Limb (tissue), 2 donors: ENCODE measurements at regions not wholly inside any gene's neighbourhood (a gene's known extent, or its start where the extent isn't known, plus 50 kb on each side); places are given as distances from the start of the nearest gene placed in this dataset.
"Not testable (repeated sequence)": the region's sequence is repeated elsewhere in the genome, so short reads cannot be mapped to it uniquely, and the experiment has no call there.

ENCODE experiments used
- DNase-seq, 2 donors: peaks; one replicate each; pipeline ENCODE4 v3.0.0-alpha.2; 2016; ENCODE audit errors: extremely low spot score in 2 of 2

- peak in 1 of 2 donors; percentile 4 for DNase-seq
Measured at GRCh38 chr9:75197561-75197960, 109.2 kb downstream of the OSTF1 start.

DNA sequence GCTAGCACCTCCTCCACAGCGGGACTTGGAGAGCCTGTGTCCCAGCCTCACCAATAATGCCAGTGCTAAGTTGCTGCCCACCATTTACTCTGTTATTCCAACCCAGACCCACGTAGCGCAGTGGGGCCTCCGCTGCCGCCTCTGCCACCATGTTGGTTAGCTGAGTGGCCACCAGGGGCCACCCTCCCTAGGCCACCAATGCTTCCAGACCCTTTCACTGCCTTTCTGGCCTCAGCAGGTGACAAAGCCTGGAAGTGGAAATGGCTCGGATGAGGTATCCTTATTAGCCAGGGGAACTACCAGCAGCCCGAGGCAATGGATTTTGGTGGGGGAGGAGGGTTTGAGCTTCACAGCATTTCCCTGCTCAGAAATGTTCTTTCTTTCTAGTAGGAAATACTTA, 110.1 kb downstream of the OSTF1 start:
- no peak for DNase-seq

DNA sequence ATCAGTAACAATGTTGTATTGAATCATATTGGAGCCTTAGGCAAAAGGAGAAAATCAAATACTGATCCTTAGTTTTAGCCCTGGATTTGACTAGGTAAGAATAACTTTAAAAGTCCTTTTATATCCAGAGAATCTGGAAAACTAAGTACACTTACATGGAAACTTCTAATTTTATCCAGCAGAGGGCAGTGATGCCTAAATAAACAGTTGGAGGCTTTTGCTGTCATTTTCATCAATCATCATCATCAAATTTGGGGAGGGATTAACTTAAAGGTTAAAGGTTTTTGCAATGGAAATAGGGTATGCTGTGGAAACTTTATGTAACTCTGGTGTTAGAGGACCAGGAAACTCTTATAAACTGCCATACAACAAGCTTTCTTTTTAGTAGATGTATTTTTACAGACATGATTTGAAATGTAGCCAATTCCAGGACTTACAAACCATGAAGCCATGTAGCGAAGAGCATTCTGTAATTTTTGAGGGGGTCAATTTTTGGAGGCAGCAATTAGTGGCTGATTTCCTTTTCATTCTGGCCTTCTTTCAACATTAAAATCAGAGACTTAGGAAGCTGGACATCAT, 112.7 kb downstream of the OSTF1 start:
- peak in 1 of 2 donors; percentile 49 for DNase-seq

DNA sequence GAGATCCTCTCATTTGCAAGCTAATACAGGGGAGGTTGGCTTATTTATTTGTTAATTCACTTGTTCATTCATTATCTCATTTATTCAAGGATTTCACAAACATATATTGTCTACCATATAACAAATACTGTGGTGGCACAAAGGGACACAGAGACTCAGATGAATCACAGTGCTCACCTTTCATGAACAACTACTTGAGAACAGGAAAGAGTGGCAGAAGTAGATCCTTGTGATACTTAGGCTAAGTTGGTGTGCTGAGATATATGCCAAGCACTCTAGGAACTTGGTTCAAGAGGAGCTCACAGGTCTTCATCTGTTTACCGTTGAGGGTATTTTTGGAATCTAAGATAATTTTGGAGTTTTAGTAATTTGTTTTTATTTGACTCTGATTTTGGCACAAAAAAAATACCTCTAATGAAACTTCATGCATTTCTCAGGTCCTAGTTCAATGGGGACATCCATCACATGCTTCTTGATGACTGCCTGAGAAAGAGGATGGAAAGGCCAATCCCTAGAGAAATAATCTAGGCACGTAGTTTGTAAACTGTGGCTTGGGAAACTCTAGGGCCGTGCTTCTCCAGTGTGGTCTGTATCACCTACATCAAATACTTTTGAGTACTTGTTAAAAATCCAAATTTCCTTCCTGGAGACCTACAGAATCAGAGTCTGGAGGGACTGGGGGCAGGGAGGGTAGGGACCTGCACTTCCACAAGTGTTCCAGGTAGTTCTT, 113.3 kb downstream of the OSTF1 start:
- no peak for DNase-seq

- DNase-seq: not testable (repeated sequence)
Measured at GRCh38 chr9:75207997-75208396, 119.7 kb downstream of the OSTF1 start.

DNA sequence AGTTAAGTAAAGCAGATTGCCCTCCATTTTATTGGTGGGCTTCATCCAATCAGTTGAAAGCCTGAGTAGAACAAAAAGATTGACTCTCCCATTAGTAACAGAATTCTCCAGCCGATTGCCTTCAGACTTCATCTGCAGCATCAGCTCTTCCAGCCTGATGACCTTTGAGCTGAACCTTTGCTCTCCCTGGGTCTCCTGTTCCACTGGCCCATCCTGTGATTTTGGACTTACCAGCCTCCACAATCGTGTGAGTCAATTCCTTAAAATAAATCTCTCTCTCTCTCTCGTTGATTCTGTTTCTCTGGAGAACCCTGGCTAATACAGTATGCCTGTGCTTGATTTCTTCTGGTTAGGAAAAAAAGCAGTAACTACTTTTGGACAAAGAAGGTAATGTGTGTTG, 121.9 kb downstream of the OSTF1 start:
- no peak for DNase-seq

DNA sequence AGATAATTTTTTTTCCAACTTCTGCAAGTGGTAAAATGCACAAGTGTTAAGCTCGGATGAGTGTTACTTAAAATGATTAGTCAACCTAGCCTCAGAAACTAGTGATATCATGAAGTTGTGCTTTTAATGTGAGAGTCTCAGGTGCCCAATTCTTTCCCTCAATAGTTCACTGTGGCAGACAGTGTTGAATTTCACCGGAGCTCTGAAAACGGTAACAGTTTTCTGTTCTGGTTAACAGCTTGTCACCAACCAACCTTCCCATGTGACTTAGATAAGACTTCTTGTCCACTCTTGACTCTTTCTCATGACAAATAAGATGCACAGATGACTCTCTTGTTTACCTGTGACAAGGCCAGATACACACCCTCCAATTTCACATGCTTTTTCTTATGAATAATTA, 125.5 kb downstream of the OSTF1 start:
- no peak for DNase-seq

DNA sequence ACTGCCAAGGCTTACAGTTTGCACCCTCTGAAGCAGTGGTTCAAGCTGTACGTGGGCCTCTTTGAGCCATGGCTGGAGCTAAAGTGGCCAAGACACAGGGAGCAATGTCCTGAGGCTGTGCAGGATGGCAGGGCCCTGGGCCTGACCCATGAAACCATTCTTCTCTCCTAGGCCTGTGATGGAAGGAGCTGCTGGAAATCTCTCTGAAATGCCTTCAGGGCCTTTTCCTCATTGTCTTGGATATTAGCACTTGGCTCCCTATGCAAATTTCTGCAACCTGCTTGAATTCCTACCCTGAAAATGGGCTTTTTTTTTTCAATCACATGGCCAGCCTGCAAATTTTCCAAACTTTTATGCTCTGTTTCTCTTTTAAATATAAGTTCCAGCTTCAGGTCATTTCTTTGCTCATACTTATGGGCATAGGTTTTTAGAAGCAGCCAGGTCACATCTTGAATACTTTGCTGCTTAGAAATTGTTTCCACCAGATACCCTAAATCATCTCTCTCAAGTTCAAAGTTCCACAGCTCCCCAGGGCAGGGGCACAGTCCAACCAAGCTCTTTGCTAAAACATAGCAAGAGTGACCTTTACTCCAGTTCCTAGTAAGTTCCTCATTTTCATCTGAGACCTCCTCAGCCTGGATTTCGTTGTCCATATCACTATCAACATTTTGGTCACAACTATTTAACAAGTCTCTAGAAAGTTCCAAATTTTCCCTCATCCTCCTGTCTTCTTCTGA, 138.3 kb downstream of the OSTF1 start:
- DNase-seq: no peak

- no peak for DNase-seq
Measured at GRCh38 chr9:75228893-75229292, 140.6 kb downstream of the OSTF1 start.

GRCh38 chr9:75229605-75230332, 141.5 kb downstream of the OSTF1 start:
- no peak for DNase-seq

GRCh38 chr9:75230469-75230868, 142.2 kb downstream of the OSTF1 start:
- no peak for DNase-seq

GRCh38 chr9:75231167-75231566, 142.9 kb downstream of the OSTF1 start:
- DNase-seq: no peak

DNA sequence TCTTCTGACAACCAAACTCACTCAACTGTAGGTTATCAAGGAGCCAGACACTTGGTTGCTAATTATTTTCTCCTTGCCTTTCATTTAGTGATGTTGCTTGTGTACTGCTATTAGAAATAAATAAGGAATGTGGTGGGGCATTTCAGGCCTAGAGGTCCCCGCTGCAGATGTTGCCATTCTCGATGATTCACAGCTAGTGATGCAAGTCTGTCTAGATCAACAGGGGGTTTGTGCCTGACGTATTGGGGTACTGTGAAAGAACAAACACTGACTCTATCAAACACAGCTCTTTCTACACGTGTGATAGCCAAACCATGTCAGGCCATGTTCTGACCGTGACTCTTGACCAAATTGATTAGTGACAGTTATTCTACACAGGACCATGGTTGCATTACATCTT, 144.7 kb downstream of the OSTF1 start:
- DNase-seq: no peak

- DNase-seq: no peak
Measured at GRCh38 chr9:75235632-75236031, 147.3 kb downstream of the OSTF1 start.

DNA sequence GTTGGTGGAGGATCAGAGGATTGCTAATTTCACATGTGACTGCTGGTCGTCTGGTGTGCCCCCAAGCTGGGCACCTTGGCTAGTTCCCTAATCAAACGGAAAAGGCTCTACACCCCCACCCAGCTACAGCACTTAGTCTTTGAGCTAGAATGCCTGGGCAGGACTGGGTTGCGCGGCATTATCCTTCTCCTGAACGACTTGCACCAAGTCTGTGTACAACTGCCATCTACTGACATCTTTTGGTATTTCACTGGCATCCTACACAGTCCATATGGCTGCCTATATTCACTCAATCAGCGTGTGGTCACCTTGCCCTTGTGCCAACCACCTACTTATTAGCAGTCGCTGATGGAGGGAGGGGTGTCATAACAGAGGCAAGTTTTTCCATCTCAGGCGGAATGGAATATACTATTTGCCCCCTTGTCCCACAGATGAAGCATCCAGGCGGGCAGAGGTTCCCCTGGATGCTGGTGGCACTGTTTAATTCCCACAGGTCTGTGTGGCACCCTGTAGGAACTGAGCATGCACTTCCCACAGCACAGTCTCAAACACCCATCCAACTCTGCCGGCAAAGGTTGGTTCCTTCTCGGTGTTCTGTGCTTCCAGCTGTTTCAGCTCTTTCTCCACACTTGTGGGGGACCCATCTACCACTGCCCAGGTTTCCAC, 150.1 kb downstream of the OSTF1 start:
- peak in 1 of 2 donors; percentile 21 for DNase-seq

DNA sequence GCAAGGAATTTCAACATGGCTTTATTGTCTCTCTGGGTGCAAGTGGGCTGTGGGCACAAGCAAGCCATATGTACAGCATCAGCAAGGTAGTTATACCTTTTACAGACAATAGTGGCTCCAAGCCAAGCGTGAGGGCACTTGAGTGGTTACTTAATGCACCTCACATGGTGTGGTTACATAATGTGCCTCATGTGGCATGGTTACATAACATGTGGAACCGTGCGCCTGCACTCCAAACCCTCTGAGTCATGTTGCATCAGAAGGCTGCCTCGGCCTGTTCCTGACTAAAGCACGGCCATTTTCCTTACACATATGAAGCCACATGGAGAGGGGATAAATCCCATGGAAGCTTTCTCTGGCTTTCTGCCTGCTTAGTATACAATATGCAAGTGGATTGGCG, 150.9 kb downstream of the OSTF1 start:
- DNase-seq: no peak

- no peak for DNase-seq
Measured at GRCh38 chr9:75242426-75242825, 154.1 kb downstream of the OSTF1 start.

DNA sequence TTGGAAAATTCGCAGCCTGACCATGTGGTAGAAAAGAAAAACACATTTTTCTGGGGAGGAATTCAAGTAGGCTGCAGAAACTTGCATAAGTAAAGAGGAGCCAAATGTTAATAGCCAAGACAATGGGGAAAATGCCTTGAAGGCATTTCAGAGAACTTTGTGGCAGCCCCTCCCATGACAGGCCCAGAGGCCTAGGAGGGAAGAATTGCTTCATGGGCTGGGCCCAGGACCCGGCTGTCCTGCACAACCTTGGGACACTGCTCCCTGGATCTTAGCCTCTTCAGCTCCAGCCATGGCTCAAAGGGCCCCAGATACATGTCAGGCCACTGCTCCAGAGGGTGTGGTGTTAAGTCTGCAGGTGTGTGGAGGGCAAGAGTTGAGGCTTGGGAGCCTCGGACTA, 158.6 kb downstream of the OSTF1 start:
- DNase-seq: no peak

- peak; percentile 59 to 62 for DNase-seq
Measured at GRCh38 chr9:75265525-75265972, 177.2 kb downstream of the OSTF1 start.

DNA sequence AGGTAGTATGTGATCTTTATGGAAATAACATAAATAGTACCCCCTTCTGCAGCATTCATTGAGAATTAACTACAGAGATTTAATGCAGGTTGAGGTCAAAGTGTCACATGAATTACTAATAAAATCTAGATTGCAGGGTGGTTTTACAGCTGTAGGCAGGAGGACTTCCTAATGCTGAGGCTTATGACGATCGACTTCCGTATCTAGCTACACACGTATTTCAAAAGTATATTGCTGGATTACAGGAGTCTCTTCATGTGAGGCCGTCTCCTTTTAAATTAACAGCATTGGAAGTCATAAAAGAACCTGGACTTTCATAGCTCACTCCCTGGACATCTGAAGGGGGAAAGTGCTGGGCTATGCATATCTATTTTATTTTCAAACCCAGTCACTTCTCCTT, 180.9 kb downstream of the OSTF1 start:
- DNase-seq: no peak

DNA sequence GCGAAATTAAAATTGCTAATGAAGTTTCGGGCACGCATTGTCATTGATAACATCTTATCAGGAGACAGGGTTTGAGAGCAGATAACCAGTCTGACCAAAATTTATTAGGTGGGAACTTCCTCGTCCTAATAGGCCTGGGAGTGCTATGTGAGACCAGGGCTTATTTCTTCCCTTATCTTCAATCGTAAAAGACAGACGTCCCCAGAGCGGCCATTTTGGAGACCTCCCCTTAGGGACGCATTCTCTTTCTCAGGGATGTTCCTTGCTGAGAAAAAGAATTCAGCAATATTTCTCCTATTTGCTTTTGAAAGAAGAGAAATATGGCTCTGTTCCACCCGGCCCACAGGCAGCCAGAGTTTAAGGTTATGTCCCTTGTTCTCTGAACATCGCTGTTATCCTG, 184.7 kb downstream of the OSTF1 start:
- DNase-seq: not testable (repeated sequence)
